HCT116 (cell line): ENCODE measurements at regions not wholly inside any gene's neighbourhood (a gene's known extent, or its start where the extent isn't known, plus 50 kb on each side); places are given as distances from the start of the nearest gene placed in this dataset.

Experiments
- ATAC-seq: fragments of 200-7000 bp; cut with Tn5 transposase; 2 replicates; pipeline ENCODE4 v1.9.1; 2020; ENCODE audit warnings: mild to moderate bottlenecking, moderate library complexity
- BruUV-seq: library from RNA; stranded (reverse); fragments of 400-500 nt; replicated peaks from 2 replicates; lab custom pipeline; 2021; lab: Mats Ljungman, UMichigan
- CTCF ChIA-PET: fragments of 300-600 bp; sonication (Branson Sonifier 250); formaldehyde crosslinking; loops from one replicate; lab custom pipeline; 2021; ENCODE audit warnings: antibody characterized with exemption; lab: Charles Lee
- POLR2A ChIA-PET: fragments of 300-600, 350-600 bp; sonication (Branson Sonifier 250); formaldehyde crosslinking; loops from one replicate; lab custom pipeline; 2021; ENCODE audit warnings: antibody characterized with exemption; lab: Charles Lee
- RAD21 ChIA-PET, 2 experiments: fragments of 300-600 bp; sonication (Branson Sonifier 250); formaldehyde crosslinking; loops; one replicate each; lab custom pipeline; 2023; ENCODE audit warnings: low total read pairs in 2 of 2; ENCODE audit not compliant: uncharacterized antibody in 2 of 2, unreplicated experiment in 2 of 2, low non-redundant PET in 1 of 2; lab: Charles Lee
- DNase-seq: peaks from one replicate; pipeline ENCODE4 v3.0.0-alpha.2; 2010; ENCODE audit warnings: low read depth, low spot score
- H2AFZ ChIP-seq: fragments of 200-600 bp; shearing (Covaris generic), sonication (generic); 2 replicates; pipeline ENCODE4 v1.6.1; 2017; ENCODE audit warnings: low read depth, mixed run types, mixed read lengths, antibody characterized with exemption, low read length; ENCODE audit not compliant: poor library complexity, severe bottlenecking
- H3K27ac ChIP-seq: 2 replicates; pipeline ENCODE4 v1.5.1; 2012; ENCODE audit warnings: low read depth, low read length
- H3K27me3 ChIP-seq: fragments of 200-600 bp; sonication (generic); 2 replicates; pipeline ENCODE4 v1.6.1; 2016; ENCODE audit warnings: mixed run types, low read length, mixed read lengths; ENCODE audit not compliant: insufficient read depth
- H3K36me3 ChIP-seq, 2 experiments: fragments of 200-500 bp in 1 of 2; fragments of 200-600 bp in 1 of 2; sonication (Bioruptor generic) in 1 of 2; sonication (generic) in 1 of 2; 2 replicates each; pipeline versions ENCODE4 v1.5.1 to v1.6.1; 2014 to 2016; ENCODE audit warnings: low read length in 2 of 2, inconsistent platforms in 1 of 2, mixed read lengths in 1 of 2, mixed run types in 1 of 2; ENCODE audit not compliant: insufficient read depth in 2 of 2, control insufficient read depth in 1 of 2
- H3K4me1 ChIP-seq, 2 experiments: fragments of 200-600 bp in 1 of 2; sonication (generic) in 1 of 2; 2 replicates each; pipeline versions ENCODE4 v1.5.1 to v1.6.1; 2012 to 2017; ENCODE audit warnings: low read length in 2 of 2, inconsistent platforms in 1 of 2, mild to moderate bottlenecking in 1 of 2, mixed read lengths in 1 of 2, mixed run types in 1 of 2, moderate library complexity in 1 of 2; ENCODE audit not compliant: insufficient read depth in 2 of 2, control insufficient read depth in 1 of 2
- H3K4me2 ChIP-seq: fragments of 200-600 bp; sonication (generic); 2 replicates; pipeline ENCODE4 v1.6.1; 2017; ENCODE audit warnings: mixed run types, low read length, mixed read lengths
- H3K4me3 ChIP-seq, 2 experiments: fragments of 200-600 bp in 1 of 2; sonication (generic) in 1 of 2; replicated peaks in 1 of 2; 2 replicates each; pipeline ENCODE4 v1.5.1; 2011 to 2016; ENCODE audit warnings: low read length in 2 of 2, control low read depth in 1 of 2, low read depth in 1 of 2, mild to moderate bottlenecking in 1 of 2, mixed read lengths in 1 of 2, mixed run types in 1 of 2
- H3K79me2 ChIP-seq: fragments of 200-600 bp; sonication (generic); 2 replicates; pipeline ENCODE4 v1.6.1; 2017; ENCODE audit warnings: mild to moderate bottlenecking, mixed run types, low read length, moderate library complexity, mixed read lengths; ENCODE audit not compliant: insufficient read depth
- H3K9ac ChIP-seq: fragments of 200-600 bp; sonication (generic); 2 replicates; pipeline ENCODE4 v1.6.1; 2016; ENCODE audit warnings: low read length, mixed read lengths
- H3K9me2 ChIP-seq: fragments of 200-600 bp; sonication (generic), shearing (Covaris generic); 2 replicates; pipeline ENCODE4 v1.6.1; 2017; ENCODE audit warnings: mixed run types, mild to moderate bottlenecking, moderate library complexity; ENCODE audit not compliant: insufficient read depth
- H3K9me3 ChIP-seq, 2 experiments: fragments of 200-500 bp in 1 of 2; fragments of 200-600 bp in 1 of 2; sonication (Bioruptor generic) in 1 of 2; sonication (generic) in 1 of 2; 2 replicates each; pipeline ENCODE4 v1.6.1; 2014 to 2017; ENCODE audit warnings: low read length in 2 of 2, mixed read lengths in 2 of 2, inconsistent platforms in 1 of 2, low read depth in 1 of 2, mild to moderate bottlenecking in 1 of 2, mixed run types in 1 of 2, moderate library complexity in 1 of 2; ENCODE audit not compliant: control insufficient read depth in 1 of 2, insufficient read depth in 1 of 2
- H4K20me1 ChIP-seq: fragments of 200-600 bp; sonication (generic), shearing (Covaris generic); 2 replicates; pipeline ENCODE4 v1.6.1; 2017; ENCODE audit warnings: mixed run types, mild to moderate bottlenecking, moderate library complexity; ENCODE audit not compliant: insufficient read depth
- ATF3 ChIP-seq: IDR thresholded peaks from 2 replicates; pipeline ENCODE4 v1.6.1; 2012
- CBX3 ChIP-seq: IDR thresholded peaks from 2 replicates; pipeline ENCODE4 v1.6.1; 2012; ENCODE audit warnings: low read depth
- CEBPB ChIP-seq: IDR thresholded peaks from 2 replicates; pipeline ENCODE4 v1.6.1; 2012; ENCODE audit warnings: low read depth
- EGR1 ChIP-seq: IDR thresholded peaks from 2 replicates; pipeline ENCODE4 v1.6.1; 2012; ENCODE audit warnings: low read depth
- EZH2 ChIP-seq: fragments of 200-600 bp; sonication (generic); IDR thresholded peaks from 2 replicates; pipeline ENCODE4 v1.6.1; 2017; ENCODE audit warnings: antibody characterized with exemption, mixed run types
- EZH2phosphoT487 ChIP-seq: fragments of 200-600 bp; IDR thresholded peaks from 2 replicates; pipeline ENCODE4 v1.6.1; 2018; ENCODE audit warnings: antibody characterized with exemption, borderline replicate concordance
- FOSL1 ChIP-seq: IDR thresholded peaks from 2 replicates; pipeline ENCODE4 v1.6.1; 2012; ENCODE audit warnings: low read depth
- JUND ChIP-seq: IDR thresholded peaks from 2 replicates; pipeline ENCODE4 v1.6.1; 2012
- POLR2A ChIP-seq: IDR thresholded peaks from 2 replicates; pipeline ENCODE4 v1.7.0; 2011; ENCODE audit warnings: borderline replicate concordance; ENCODE audit not compliant: insufficient read depth, insufficient read length; ENCODE audit errors: extremely low read depth
- POLR2AphosphoS5 ChIP-seq: IDR thresholded peaks from 2 replicates; pipeline ENCODE4 v1.6.1; 2011; ENCODE audit warnings: mild to moderate bottlenecking, low read depth, low read length, moderate library complexity
- REST ChIP-seq: IDR thresholded peaks from 2 replicates; pipeline ENCODE4 v1.6.1; 2012; ENCODE audit warnings: low read depth
- SIN3A ChIP-seq: IDR thresholded peaks from 2 replicates; pipeline ENCODE4 v1.6.1; 2012; ENCODE audit warnings: low read depth
- SP1 ChIP-seq: IDR thresholded peaks from 2 replicates; pipeline ENCODE4 v1.6.1; 2012; ENCODE audit warnings: low read depth
- SRF ChIP-seq: IDR thresholded peaks from 2 replicates; pipeline ENCODE4 v1.6.1; 2012; ENCODE audit warnings: low read depth
- TCF7L2 ChIP-seq: IDR thresholded peaks from 2 replicates; pipeline ENCODE4 v1.7.0; 2011; ENCODE audit warnings: borderline replicate concordance, inconsistent platforms; ENCODE audit not compliant: insufficient read depth, insufficient read length; ENCODE audit errors: extremely low read depth
- ZFX ChIP-seq: fragments of 450-650 bp; IDR thresholded peaks from 2 replicates; pipeline ENCODE4 v1.6.1; 2017
- ZNF274 ChIP-seq: fragments of 200-500 bp; sonication (Bioruptor generic); IDR thresholded peaks from 2 replicates; pipeline ENCODE4 v1.6.1; 2014; ENCODE audit warnings: mild to moderate bottlenecking, low read depth, low read length, inconsistent platforms
- intact Hi-C: fragments of 100-400 bp; cut with micrococcal nuclease; formaldehyde crosslinking; loops from 2 replicates; pipeline ENCODE4 v1.10.0; 2022
- TF ChIP-seq, protein P1 (sequence below): IDR thresholded peaks from 2 replicates; pipeline ENCODE4 v1.6.1; 2011; ENCODE audit warnings: mild to moderate bottlenecking, low read length, moderate library complexity; ENCODE audit not compliant: insufficient replicate concordance; ENCODE audit errors: extremely low read depth

DNA sequence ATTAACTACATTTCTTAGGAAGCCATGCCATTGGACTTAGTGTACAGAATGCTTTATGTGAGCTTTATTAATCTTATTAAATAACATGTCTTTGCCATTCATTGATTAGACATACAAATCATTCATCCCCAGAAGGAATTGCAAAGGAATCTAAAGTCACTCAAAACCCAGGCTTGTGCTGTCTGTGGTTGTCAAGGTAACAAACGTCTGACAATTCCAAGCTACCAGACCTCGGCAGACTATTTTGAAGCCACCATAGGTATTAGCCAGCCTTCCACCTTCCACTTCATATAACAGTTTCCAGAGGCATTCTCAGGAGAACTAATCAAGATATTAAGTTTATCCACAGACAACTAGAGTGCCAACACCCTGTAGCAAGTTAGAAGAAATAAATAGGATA is 135.2 kb upstream of the TUSC1 start:
- CTCF ChIA-PET = no interaction called here
- Histone ChIP-seq H3K9me2 (no peaks in the 10 kb centered on the region), H3K27ac (no peak overlapping the region), H3K27me3 (no peaks in the 10 kb centered on the region), H3K4me2 (no peak overlapping the region), H3K4me3 (no peak overlapping the region), H3K9me3 (peaks cover 0 to 9% of the 10 kb centered on the region in 2 experiments; a peak in 2 of 4 replicates), H3K36me3 (no peaks in the 10 kb centered on the region), H2AFZ (no peak overlapping the region), H3K9ac (no peak overlapping the region), H3K79me2 (no peaks in the 10 kb centered on the region), H4K20me1 (no peaks in the 10 kb centered on the region), H3K4me1 (no peaks in the 10 kb centered on the region)
- intact Hi-C loops = no loop called here
- DNase-seq (no peak), ATAC-seq (no peak)
- TF ChIP-seq SIN3A = no peak
- TF ChIP-seq EZH2 = no peak
- no peak for TF ChIP-seq TCF7L2
- no peak for TF ChIP-seq CBX3
- no peak for TF ChIP-seq CEBPB
- no peak for TF ChIP-seq POLR2AphosphoS5
- TF ChIP-seq ATF3 = no peak
- no peak for TF ChIP-seq ZNF274
- no peak for TF ChIP-seq FOSL1
- no peak for TF ChIP-seq JUND
- TF ChIP-seq ZFX = no peak
- POLR2A ChIA-PET = no interaction called here
- RAD21 ChIA-PET = no interaction called here
- BruUV-seq = no TSS peak

- no TSS peak for BruUV-seq
- ATAC-seq = no peak
- POLR2A ChIA-PET = no interaction called here
- TF ChIP-seq REST = no peak
- TF ChIP-seq, protein P1, sequence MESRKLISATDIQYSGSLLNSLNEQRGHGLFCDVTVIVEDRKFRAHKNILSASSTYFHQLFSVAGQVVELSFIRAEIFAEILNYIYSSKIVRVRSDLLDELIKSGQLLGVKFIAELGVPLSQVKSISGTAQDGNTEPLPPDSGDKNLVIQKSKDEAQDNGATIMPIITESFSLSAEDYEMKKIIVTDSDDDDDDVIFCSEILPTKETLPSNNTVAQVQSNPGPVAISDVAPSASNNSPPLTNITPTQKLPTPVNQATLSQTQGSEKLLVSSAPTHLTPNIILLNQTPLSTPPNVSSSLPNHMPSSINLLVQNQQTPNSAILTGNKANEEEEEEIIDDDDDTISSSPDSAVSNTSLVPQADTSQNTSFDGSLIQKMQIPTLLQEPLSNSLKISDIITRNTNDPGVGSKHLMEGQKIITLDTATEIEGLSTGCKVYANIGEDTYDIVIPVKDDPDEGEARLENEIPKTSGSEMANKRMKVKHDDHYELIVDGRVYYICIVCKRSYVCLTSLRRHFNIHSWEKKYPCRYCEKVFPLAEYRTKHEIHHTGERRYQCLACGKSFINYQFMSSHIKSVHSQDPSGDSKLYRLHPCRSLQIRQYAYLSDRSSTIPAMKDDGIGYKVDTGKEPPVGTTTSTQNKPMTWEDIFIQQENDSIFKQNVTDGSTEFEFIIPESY = no peak
- TF ChIP-seq SP1 = no peak
- TF ChIP-seq ATF3 = no peak
- TF ChIP-seq JUND = no peak
- no peak for TF ChIP-seq EZH2phosphoT487
- TF ChIP-seq EGR1 = no peak
- TF ChIP-seq TCF7L2 = no peak
- no peak for TF ChIP-seq POLR2A
- TF ChIP-seq ZFX = no peak
- TF ChIP-seq SRF = no peak
Observed at GRCh38 chr9:25808554-25808953, 130.3 kb upstream of the TUSC1 start.

More at GRCh38 chr9:25808554-25808953, 130.3 kb upstream of the TUSC1 start:
- no peak overlapping the region for H3K9ac ChIP-seq
- no peaks in the 10 kb centered on the region for H3K9me2 ChIP-seq
- no peaks in the 10 kb centered on the region for H3K4me1 ChIP-seq
- no peaks in the 10 kb centered on the region for H3K36me3 ChIP-seq
- no peak overlapping the region for H2AFZ ChIP-seq
- intact Hi-C loops = no loop called here
- no peak overlapping the region for H3K4me2 ChIP-seq
- H3K79me2 ChIP-seq = no peaks in the 10 kb centered on the region
- DNase-seq = no peak
- H3K27ac ChIP-seq = no peak overlapping the region
- RAD21 ChIA-PET = no interaction called here
- H4K20me1 ChIP-seq = no peaks in the 10 kb centered on the region
- CTCF ChIA-PET = no interaction called here
- H3K4me3 ChIP-seq = no peak overlapping the region
- H3K27me3 ChIP-seq = no peaks in the 10 kb centered on the region
- H3K9me3 ChIP-seq = peaks cover 5 to 22% of the 10 kb centered on the region in 2 experiments; a peak in 3 of 4 replicates
